ENCODE measurements at regions not wholly inside any gene's neighbourhood (a gene's known extent, or its start where the extent isn't known, plus 50 kb on each side); places are given as distances from the start of the nearest gene placed in this dataset.

DNA sequence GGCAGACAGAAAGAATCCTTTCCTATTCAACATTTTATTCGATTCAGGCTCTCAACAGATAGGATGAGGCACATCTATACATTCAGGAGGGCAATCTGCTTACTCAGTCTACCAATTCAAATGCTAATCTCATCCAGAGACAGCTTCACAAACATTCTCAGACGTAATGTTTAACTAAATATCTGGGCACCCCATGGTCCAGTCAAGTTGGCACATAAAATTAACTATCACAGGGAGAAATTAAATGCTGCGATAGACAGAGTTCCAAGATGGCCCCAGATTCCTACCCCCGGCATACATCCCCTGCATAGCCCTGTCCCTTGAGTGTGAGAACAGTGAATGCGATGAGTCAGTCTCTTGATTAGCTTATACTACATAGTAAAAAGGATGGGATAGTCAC is 184.3 kb downstream of the FGFR2 start:
- Histone ChIP-seq H3K27ac (no peak overlapping the region), H3K27me3 (no peaks in the 10 kb centered on the region), H3K4me3 (no peak overlapping the region), H3K4me1 (peaks cover 0 to 6% (median 0%) of the 10 kb centered on the region in 3 donors), H3K9me3 (peaks cover 0 to 7% (median 0%) of the 10 kb centered on the region in 3 donors), H3K36me3 (no peaks in the 10 kb centered on the region)
- no peak for ATAC-seq
- no peak for TF ChIP-seq EP300 (IDR thresholded peaks at IDR 0.05)
- TF ChIP-seq, protein P1, sequence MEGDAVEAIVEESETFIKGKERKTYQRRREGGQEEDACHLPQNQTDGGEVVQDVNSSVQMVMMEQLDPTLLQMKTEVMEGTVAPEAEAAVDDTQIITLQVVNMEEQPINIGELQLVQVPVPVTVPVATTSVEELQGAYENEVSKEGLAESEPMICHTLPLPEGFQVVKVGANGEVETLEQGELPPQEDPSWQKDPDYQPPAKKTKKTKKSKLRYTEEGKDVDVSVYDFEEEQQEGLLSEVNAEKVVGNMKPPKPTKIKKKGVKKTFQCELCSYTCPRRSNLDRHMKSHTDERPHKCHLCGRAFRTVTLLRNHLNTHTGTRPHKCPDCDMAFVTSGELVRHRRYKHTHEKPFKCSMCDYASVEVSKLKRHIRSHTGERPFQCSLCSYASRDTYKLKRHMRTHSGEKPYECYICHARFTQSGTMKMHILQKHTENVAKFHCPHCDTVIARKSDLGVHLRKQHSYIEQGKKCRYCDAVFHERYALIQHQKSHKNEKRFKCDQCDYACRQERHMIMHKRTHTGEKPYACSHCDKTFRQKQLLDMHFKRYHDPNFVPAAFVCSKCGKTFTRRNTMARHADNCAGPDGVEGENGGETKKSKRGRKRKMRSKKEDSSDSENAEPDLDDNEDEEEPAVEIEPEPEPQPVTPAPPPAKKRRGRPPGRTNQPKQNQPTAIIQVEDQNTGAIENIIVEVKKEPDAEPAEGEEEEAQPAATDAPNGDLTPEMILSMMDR (IDR thresholded peaks at IDR 0.05): no peak
- TF ChIP-seq POLR2A (IDR thresholded peaks at IDR 0.05): no peak
- TF ChIP-seq POLR2AphosphoS5 (IDR thresholded peaks at IDR 0.05): no peak
- 65 to 69% methylated on average over 4 to 5 of the region's 5 CpGs for WGBS, 2 donors (ENCODE audit: low coverage in 1 of 2)

DNA sequence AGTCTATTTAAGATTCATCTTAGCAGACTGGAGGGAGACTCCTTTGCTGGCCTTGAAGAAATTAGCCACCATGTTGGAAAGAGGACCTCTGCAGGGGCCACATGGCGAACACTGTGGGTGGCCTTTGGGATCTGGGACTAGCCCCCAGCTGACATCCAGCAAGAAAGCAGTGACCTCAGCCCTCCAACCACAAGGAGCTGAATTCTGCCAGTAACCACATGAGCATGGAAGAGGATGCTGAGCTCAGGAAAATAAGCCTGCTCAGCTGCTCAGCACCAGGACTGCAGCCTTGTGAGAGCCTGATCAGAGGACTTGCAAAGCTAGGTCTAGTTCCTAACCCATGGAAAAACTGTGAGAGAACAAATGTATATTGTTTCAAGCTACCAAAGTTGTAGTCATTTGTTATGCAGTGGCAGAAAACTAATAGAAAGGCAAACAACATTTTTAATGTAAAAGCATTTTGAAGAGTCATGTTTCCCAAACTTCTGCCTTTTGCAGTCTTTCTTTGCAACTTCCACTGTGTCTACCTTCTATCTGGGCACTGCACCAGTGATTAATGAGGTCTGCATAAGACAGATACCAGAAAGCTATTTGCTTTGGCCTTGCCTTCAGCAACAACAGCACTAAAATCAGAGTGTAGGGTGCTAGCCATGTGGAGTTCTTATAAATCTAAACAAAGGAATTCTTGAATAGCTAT is 183.7 kb downstream of the FGFR2 start:
- Histone ChIP-seq H3K36me3 (no peaks in the 10 kb centered on the region), H3K4me3 (no peak overlapping the region), H3K9me3 (peaks cover 0 to 7% (median 0%) of the 10 kb centered on the region in 3 donors), H3K27me3 (no peaks in the 10 kb centered on the region), H3K27ac (no peak overlapping the region), H3K4me1 (peaks cover 0 to 6% (median 0%) of the 10 kb centered on the region in 3 donors)
- no peak for ATAC-seq
- no CpG with 5 or more reads among the region's 1 CpG for WGBS, 2 donors (ENCODE audit: low coverage in 1 of 2)
- TF ChIP-seq, protein P1 (IDR thresholded peaks at IDR 0.05): no peak
- TF ChIP-seq POLR2AphosphoS5 (IDR thresholded peaks at IDR 0.05) (no peak), POLR2A (IDR thresholded peaks at IDR 0.05) (no peak), EP300 (IDR thresholded peaks at IDR 0.05) (no peak)

DNA sequence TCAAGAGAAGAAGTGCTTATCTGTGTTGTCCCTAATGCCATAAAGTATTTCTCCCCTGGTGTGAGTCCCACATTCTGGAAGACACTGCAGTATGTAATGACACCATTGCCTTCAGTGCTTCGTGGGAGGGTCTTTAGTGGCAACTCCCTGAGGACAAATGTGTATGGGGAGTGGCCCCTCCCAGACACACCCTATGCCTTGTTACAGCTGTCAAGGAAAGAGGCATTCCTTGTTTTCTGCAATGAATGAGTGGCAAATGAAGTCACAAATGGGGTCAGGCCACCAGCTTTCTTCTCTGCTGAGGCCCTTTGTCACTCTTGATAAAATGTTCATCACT is 183.2 kb downstream of the FGFR2 start:
- Histone ChIP-seq H3K27me3 (no peaks in the 10 kb centered on the region), H3K4me1 (peaks cover 0 to 6% (median 0%) of the 10 kb centered on the region in 3 donors), H3K27ac (no peak overlapping the region), H3K4me3 (no peak overlapping the region), H3K9me3 (peaks cover 0 to 7% (median 0%) of the 10 kb centered on the region in 3 donors), H3K36me3 (no peaks in the 10 kb centered on the region)
- TF ChIP-seq, protein P1 (IDR thresholded peaks at IDR 0.05): no peak
- TF ChIP-seq EP300 (IDR thresholded peaks at IDR 0.05): no peak
- TF ChIP-seq POLR2AphosphoS5 (IDR thresholded peaks at IDR 0.05): no peak
- TF ChIP-seq POLR2A (IDR thresholded peaks at IDR 0.05): no peak
- no peak for ATAC-seq
- WGBS, 2 donors (ENCODE audit: low coverage in 1 of 2): 50% methylated on average over 1 of the region's 1 CpG; no CpG with 5 or more reads in 1 of the 2 donors

DNA sequence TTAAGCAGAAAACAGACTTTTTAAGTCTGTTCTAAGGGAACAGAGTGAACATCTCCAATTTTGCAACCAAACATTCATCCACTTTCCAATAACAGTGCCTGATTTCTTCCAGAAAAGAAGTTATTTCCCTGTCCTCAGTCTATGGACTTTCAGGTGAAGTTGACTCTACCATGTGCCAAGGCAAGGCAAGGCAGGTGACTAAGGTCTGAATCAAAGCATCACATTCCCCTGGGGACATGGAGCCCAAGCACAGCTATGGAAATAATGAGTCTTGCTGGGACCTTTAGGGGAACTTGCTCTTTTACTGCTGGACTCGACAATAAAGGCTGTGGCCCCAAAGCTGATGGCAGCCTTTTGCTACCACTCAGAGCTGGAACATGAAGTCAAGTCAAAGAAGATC is 182.2 kb downstream of the FGFR2 start:
- TF ChIP-seq, protein P1 (IDR thresholded peaks at IDR 0.05): no peak
- TF ChIP-seq POLR2A (IDR thresholded peaks at IDR 0.05) (no peak), POLR2AphosphoS5 (IDR thresholded peaks at IDR 0.05) (no peak), EP300 (IDR thresholded peaks at IDR 0.05) (no peak)
- H3K4me1 ChIP-seq: peaks cover 0 to 6% (median 0%) of the 10 kb centered on the region in 3 donors
- H3K27me3 ChIP-seq: no peaks in the 10 kb centered on the region
- no peaks in the 10 kb centered on the region for H3K36me3 ChIP-seq
- peaks cover 0 to 7% (median 0%) of the 10 kb centered on the region in 3 donors for H3K9me3 ChIP-seq
- ATAC-seq: no peak
- H3K4me3 ChIP-seq: no peak overlapping the region
- H3K27ac ChIP-seq: no peak overlapping the region
- 100% methylated on average over 1 of the region's 1 CpG for WGBS, 2 donors (ENCODE audit: low coverage in 1 of 2)

DNA sequence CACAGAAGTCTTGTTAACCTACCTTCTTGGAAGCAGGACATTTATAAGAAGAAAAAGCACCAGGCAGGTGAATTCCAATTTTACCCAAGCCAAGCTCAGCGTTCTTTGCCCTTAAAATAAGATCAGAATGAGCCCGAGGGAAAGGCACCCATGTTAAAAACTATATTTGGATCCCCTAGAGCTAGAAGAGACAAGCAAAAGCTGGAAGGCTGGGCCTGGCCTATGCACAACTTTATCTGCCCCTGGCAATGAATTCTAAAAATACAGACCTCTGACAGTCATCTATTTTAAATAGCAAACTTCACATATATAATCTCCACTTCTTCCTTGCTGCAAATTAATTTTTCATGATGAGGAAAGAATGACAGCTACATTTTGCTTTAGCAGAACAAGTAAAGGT is 180.9 kb downstream of the FGFR2 start:
- Histone ChIP-seq H3K9me3 (peaks cover 0 to 7% (median 0%) of the 10 kb centered on the region in 3 donors), H3K27me3 (no peaks in the 10 kb centered on the region), H3K4me3 (no peak overlapping the region), H3K4me1 (peaks cover 0 to 6% (median 0%) of the 10 kb centered on the region in 3 donors), H3K27ac (no peak overlapping the region), H3K36me3 (no peaks in the 10 kb centered on the region)
- TF ChIP-seq EP300 (IDR thresholded peaks at IDR 0.05) (no peak), POLR2A (IDR thresholded peaks at IDR 0.05) (no peak), POLR2AphosphoS5 (IDR thresholded peaks at IDR 0.05) (no peak)
- TF ChIP-seq, protein P1 (IDR thresholded peaks at IDR 0.05): no peak
- 72 to 82% methylated on average over 2 of the region's 2 CpGs for WGBS, 2 donors (ENCODE audit: low coverage in 1 of 2)
- no peak for ATAC-seq

All from gastroesophageal sphincter (tissue), 4 donors.